Stomach (tissue), 8 donors: ENCODE measurements at regions not wholly inside any gene's neighbourhood (a gene's known extent, or its start where the extent isn't known, plus 50 kb on each side); places are given as distances from the start of the nearest gene placed in this dataset.

Source experiments
- DNase-seq, 2 donors: peaks; one replicate each; pipeline versions ENCODE4 v3.0.0 to v3.0.0-alpha.2; 2013 to 2019
- H3K27ac ChIP-seq, 5 donors: fragments of 200-600 bp in 4 of 5; sonication (generic) in 4 of 5; one replicate each; pipeline ENCODE4 v1.5.1; 2013 to 2019; ENCODE audit warnings: mild to moderate bottlenecking in 1 of 5, moderate library complexity in 1 of 5
- H3K27me3 ChIP-seq, 3 donors: fragments of 200-600 bp; sonication (generic); one replicate each; pipeline ENCODE4 v1.5.1; 2017 to 2019; ENCODE audit warnings: mixed run types in 1 of 3
- H3K36me3 ChIP-seq, 4 donors: fragments of 200-600 bp; sonication (generic); 1 replicate in 3 of 4; 2 replicates in 1 of 4; pipeline ENCODE4 v1.5.1; 2016 to 2019
- H3K4me1 ChIP-seq, 4 donors: fragments of 200-600 bp; sonication (generic); one replicate each; pipeline ENCODE4 v1.5.1; 2016 to 2019
- H3K4me3 ChIP-seq, 4 donors: fragments of 200-600 bp; sonication (generic) in 3 of 4; one replicate each; pipeline ENCODE4 v1.5.1; 2016 to 2019; ENCODE audit warnings: mild to moderate bottlenecking in 1 of 4
- H3K9me3 ChIP-seq, 4 donors: fragments of 200-600 bp; sonication (generic); one replicate each; pipeline ENCODE4 v1.5.1; 2016 to 2019
- CTCF ChIP-seq, 7 experiments: fragments of 450-650 bp in 4 of 7; fragments of 200-600 bp in 3 of 7; sonication (generic) in 3 of 7; IDR thresholded peaks; one replicate each; pipeline ENCODE4 v1.5.1; 2016 to 2019; ENCODE audit warnings: antibody characterized with exemption in 7 of 7, control low read depth in 2 of 7, mild to moderate bottlenecking in 1 of 7
- EP300 ChIP-seq: sonication (generic); formaldehyde crosslinking; IDR thresholded peaks from one replicate; pipeline ENCODE4 v1.6.1; 2017; ENCODE audit warnings: antibody characterized with exemption
- POLR2A ChIP-seq, 4 donors: fragments of 450-650 bp; IDR thresholded peaks; one replicate each; pipeline ENCODE4 v1.6.1; 2016; ENCODE audit warnings: antibody characterized with exemption in 4 of 4, control low read depth in 2 of 4, mild to moderate bottlenecking in 1 of 4, moderate library complexity in 1 of 4
- POLR2AphosphoS5 ChIP-seq, 3 donors: sonication (generic); formaldehyde crosslinking; IDR thresholded peaks; one replicate each; pipeline ENCODE4 v1.6.1; 2016; ENCODE audit warnings: antibody characterized with exemption in 3 of 3
- WGBS, 5 donors: extraction: QIAGEN DNeasy Blood & Tissue Kit in 3 of 5; methylation state at CpG; one replicate each; pipeline versions ENCODE4 v1.1.5 to v1.1.7; 2013 to 2018; 5-methylcytosine and 5-hydroxymethylcytosine counted together
- intact Hi-C: fragments of 100-400 bp; cut with DNase I; formaldehyde crosslinking; loops from one replicate; pipeline ENCODE4 v1.15.1; 2023; ENCODE audit warnings: low total_unique reads
- donor health status: healthy with polysubstance abuse.
- donor health status: Bipolar disorder and iron deficiency.
- donor health status: healthy.

GRCh38 chr18:39424261-39424660 lies 1858.7 kb upstream of the CELF4 start:
- WGBS, 5 donors: 43 to 82% (median 66%) methylated on average over 1 of the region's 1 CpG
- Histone ChIP-seq H3K4me1 (no peaks in the 10 kb centered on the region), H3K36me3 (no peaks in the 10 kb centered on the region), H3K9me3 (peaks cover 0 to 10% (median 2%) of the 10 kb centered on the region in 4 donors), H3K27ac (no peak overlapping the region), H3K4me3 (no peak overlapping the region), H3K27me3 (no peaks in the 10 kb centered on the region)
- DNase-seq: no peak
- TF ChIP-seq POLR2A (IDR thresholded peaks at IDR 0.05) (no peak), EP300 (no peak), POLR2AphosphoS5 (IDR thresholded peaks at IDR 0.05) (no peak), CTCF (IDR thresholded peaks at IDR 0.05) (no peak)
- intact Hi-C loops: no loop called here

- no peak overlapping the region for H3K4me3 ChIP-seq
- no peaks in the 10 kb centered on the region for H3K27me3 ChIP-seq
- no peaks in the 10 kb centered on the region for H3K4me1 ChIP-seq
- H3K9me3 ChIP-seq: peaks cover 0 to 10% (median 0%) of the 10 kb centered on the region in 4 donors
- DNase-seq: no peak
- WGBS, 5 donors: 87 to 95% (median 92%) methylated on average over 3 of the region's 3 CpGs
- no peak for TF ChIP-seq EP300
- TF ChIP-seq POLR2AphosphoS5 (IDR thresholded peaks at IDR 0.05): no peak
- no peak for TF ChIP-seq POLR2A (IDR thresholded peaks at IDR 0.05)
- no peak for TF ChIP-seq CTCF (IDR thresholded peaks at IDR 0.05)
- intact Hi-C loops: no loop called here
- H3K36me3 ChIP-seq: no peaks in the 10 kb centered on the region
- H3K27ac ChIP-seq: no peak overlapping the region
Observed at GRCh38 chr18:39421276-39421675, 1855.7 kb upstream of the CELF4 start.

- TF ChIP-seq POLR2AphosphoS5 (IDR thresholded peaks at IDR 0.05) (no peak), POLR2A (IDR thresholded peaks at IDR 0.05) (no peak), EP300 (no peak), CTCF (IDR thresholded peaks at IDR 0.05) (no peak)
- Histone ChIP-seq H3K9me3 (no peaks in the 10 kb centered on the region), H3K27ac (no peak overlapping the region), H3K4me3 (no peak overlapping the region), H3K27me3 (no peaks in the 10 kb centered on the region), H3K4me1 (no peaks in the 10 kb centered on the region), H3K36me3 (no peaks in the 10 kb centered on the region)
- intact Hi-C loops: no loop called here
- DNase-seq: no peak
Observed at GRCh38 chr18:39419315-39419714, 1853.7 kb upstream of the CELF4 start.

GRCh38 chr18:39415471-39415870 lies 1849.9 kb upstream of the CELF4 start:
- H3K4me1 ChIP-seq: no peaks in the 10 kb centered on the region
- no peak overlapping the region for H3K27ac ChIP-seq
- TF ChIP-seq EP300: no peak
- no peak for TF ChIP-seq CTCF (IDR thresholded peaks at IDR 0.05)
- no peak for TF ChIP-seq POLR2A (IDR thresholded peaks at IDR 0.05)
- intact Hi-C loops: no loop called here
- no peaks in the 10 kb centered on the region for H3K27me3 ChIP-seq
- DNase-seq: no peak
- H3K36me3 ChIP-seq: no peaks in the 10 kb centered on the region
- H3K4me3 ChIP-seq: no peak overlapping the region
- no peaks in the 10 kb centered on the region for H3K9me3 ChIP-seq
- WGBS, 5 donors: 87 to 93% (median 90%) methylated on average over 4 of the region's 4 CpGs
